ENCODE measurements at regions not wholly inside any gene's neighbourhood (a gene's known extent, or its start where the extent isn't known, plus 50 kb on each side); places are given as distances from the start of the nearest gene placed in this dataset.

GRCh38 chr12:111221062-111222026 is 147.6 kb downstream of the PHETA1 start:
- DNase-seq, result no peak

- DNase-seq, result no peak
These were observed 148.5 kb downstream of the PHETA1 start for GRCh38 chr12:111220363-111220762.

- DNase-seq, result no peak
These were observed 149.5 kb downstream of the PHETA1 start for GRCh38 chr12:111219440-111219839.

GRCh38 chr12:111218499-111218898 is 150.4 kb downstream of the PHETA1 start:
- DNase-seq, result no peak

GRCh38 chr12:111216387-111217159 is 152.3 kb downstream of the PHETA1 start:
- DNase-seq, result no peak

- no peak for DNase-seq
These were observed 153.0 kb downstream of the PHETA1 start for GRCh38 chr12:111215881-111216280.

GRCh38 chr12:111214401-111214800 is 154.5 kb downstream of the PHETA1 start:
- no peak for DNase-seq

- DNase-seq, result no peak
These were observed 155.3 kb downstream of the PHETA1 start for GRCh38 chr12:111213561-111213960.

GRCh38 chr12:111212814-111213456 is 156.0 kb downstream of the PHETA1 start:
- no peak for DNase-seq

GRCh38 chr12:111211910-111212757 is 156.8 kb downstream of the PHETA1 start:
- peak; percentile 7 for DNase-seq

GRCh38 chr12:111209811-111210210 is 159.1 kb downstream of the PHETA1 start:
- DNase-seq, result no peak

GRCh38 chr12:111207761-111208160 is 161.1 kb downstream of the PHETA1 start:
- no peak for DNase-seq

GRCh38 chr12:111204788-111205241 is 164.1 kb downstream of the PHETA1 start:
- DNase-seq, result no peak

- no peak for DNase-seq
These were observed 164.9 kb downstream of the PHETA1 start for GRCh38 chr12:111203969-111204368.

- DNase-seq, result no peak
These were observed 165.4 kb downstream of the PHETA1 start for GRCh38 chr12:111203446-111203845.

- DNase-seq, result no peak
These were observed 166.5 kb downstream of the PHETA1 start for GRCh38 chr12:111202237-111202915.

- DNase-seq, result no peak
These were observed 167.2 kb downstream of the PHETA1 start for GRCh38 chr12:111201495-111202236.

GRCh38 chr12:111201036-111201435 is 167.9 kb downstream of the PHETA1 start:
- no peak for DNase-seq

GRCh38 chr12:111197376-111197944 is 171.4 kb downstream of the PHETA1 start:
- no peak for DNase-seq

GRCh38 chr12:111196532-111196931 is 172.4 kb downstream of the PHETA1 start:
- DNase-seq, result no peak

Data from dermis blood vessel endothelial cell (primary cell).